Chondrocyte (in vitro differentiated cells): ENCODE measurements at regions not wholly inside any gene's neighbourhood (a gene's known extent, or its start where the extent isn't known, plus 50 kb on each side); places are given as distances from the start of the nearest gene placed in this dataset.

Experiments
- DNase-seq: peaks from one replicate; pipeline ENCODE4 v3.0.0; 2021; ENCODE audit warnings: mixed read lengths, low spot score
- H3K27ac Mint-ChIP-seq: one replicate; pipeline ENCODE4 v1.8.0; 2021; ENCODE audit warnings: mild to moderate bottlenecking, moderate library complexity, mixed read lengths; ENCODE audit not compliant: unreplicated experiment
- H3K27me3 Mint-ChIP-seq: 2 replicates; pipeline ENCODE4 v1.8.0; 2021; ENCODE audit warnings: low read depth, mixed read lengths
- H3K36me3 Mint-ChIP-seq: 2 replicates; pipeline ENCODE4 v1.8.0; 2021; ENCODE audit warnings: low read depth, mixed read lengths
- H3K4me1 Mint-ChIP-seq: 2 replicates; pipeline ENCODE4 v1.8.0; 2021; ENCODE audit warnings: low read depth, mild to moderate bottlenecking, mixed read lengths
- H3K4me3 Mint-ChIP-seq: one replicate; pipeline ENCODE4 v1.8.0; 2021; ENCODE audit warnings: mild to moderate bottlenecking, moderate library complexity, mixed read lengths; ENCODE audit not compliant: unreplicated experiment
- H3K9me3 Mint-ChIP-seq: 2 replicates; pipeline ENCODE4 v1.8.0; 2021; ENCODE audit warnings: low read depth, mixed read lengths
- TF ChIP-seq, protein P1 (sequence below): fragments of 200-600 bp; sonication (generic); IDR thresholded peaks from 2 replicates; pipeline ENCODE4 v1.5.0; 2021; ENCODE audit warnings: antibody characterized with exemption, mild to moderate bottlenecking, moderate library complexity

DNA sequence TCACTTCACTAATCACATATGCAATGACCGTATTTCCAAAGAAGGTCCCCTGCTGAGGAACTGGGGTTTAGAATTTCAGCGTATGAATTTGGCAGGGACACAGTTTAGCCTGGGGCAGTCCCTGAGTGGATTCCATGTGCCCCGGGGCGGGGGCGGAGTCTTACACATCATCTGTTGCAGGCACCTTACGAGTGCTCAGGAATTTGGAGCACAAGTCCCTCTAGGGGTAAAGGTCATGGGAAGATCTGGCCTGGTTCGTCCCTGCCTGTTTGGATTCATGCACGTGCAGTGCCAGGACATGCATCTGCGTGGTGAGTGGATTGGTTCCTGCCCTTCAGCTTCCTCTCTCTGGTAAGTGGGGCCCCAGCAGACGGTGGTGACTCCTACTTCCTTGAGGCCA, 208.3 kb upstream of the C1orf174 start:
- Mint-ChIP-seq H3K27me3 (no peaks in the 10 kb centered on the region), H3K4me3 (no peak overlapping the region), H3K27ac (no peak overlapping the region), H3K4me1 (no peaks in the 10 kb centered on the region), H3K36me3 (no peaks in the 10 kb centered on the region), H3K9me3 (peaks cover 25% of the 10 kb centered on the region)
- TF ChIP-seq, protein P1, sequence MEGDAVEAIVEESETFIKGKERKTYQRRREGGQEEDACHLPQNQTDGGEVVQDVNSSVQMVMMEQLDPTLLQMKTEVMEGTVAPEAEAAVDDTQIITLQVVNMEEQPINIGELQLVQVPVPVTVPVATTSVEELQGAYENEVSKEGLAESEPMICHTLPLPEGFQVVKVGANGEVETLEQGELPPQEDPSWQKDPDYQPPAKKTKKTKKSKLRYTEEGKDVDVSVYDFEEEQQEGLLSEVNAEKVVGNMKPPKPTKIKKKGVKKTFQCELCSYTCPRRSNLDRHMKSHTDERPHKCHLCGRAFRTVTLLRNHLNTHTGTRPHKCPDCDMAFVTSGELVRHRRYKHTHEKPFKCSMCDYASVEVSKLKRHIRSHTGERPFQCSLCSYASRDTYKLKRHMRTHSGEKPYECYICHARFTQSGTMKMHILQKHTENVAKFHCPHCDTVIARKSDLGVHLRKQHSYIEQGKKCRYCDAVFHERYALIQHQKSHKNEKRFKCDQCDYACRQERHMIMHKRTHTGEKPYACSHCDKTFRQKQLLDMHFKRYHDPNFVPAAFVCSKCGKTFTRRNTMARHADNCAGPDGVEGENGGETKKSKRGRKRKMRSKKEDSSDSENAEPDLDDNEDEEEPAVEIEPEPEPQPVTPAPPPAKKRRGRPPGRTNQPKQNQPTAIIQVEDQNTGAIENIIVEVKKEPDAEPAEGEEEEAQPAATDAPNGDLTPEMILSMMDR: no peak
- no peak for DNase-seq

DNA sequence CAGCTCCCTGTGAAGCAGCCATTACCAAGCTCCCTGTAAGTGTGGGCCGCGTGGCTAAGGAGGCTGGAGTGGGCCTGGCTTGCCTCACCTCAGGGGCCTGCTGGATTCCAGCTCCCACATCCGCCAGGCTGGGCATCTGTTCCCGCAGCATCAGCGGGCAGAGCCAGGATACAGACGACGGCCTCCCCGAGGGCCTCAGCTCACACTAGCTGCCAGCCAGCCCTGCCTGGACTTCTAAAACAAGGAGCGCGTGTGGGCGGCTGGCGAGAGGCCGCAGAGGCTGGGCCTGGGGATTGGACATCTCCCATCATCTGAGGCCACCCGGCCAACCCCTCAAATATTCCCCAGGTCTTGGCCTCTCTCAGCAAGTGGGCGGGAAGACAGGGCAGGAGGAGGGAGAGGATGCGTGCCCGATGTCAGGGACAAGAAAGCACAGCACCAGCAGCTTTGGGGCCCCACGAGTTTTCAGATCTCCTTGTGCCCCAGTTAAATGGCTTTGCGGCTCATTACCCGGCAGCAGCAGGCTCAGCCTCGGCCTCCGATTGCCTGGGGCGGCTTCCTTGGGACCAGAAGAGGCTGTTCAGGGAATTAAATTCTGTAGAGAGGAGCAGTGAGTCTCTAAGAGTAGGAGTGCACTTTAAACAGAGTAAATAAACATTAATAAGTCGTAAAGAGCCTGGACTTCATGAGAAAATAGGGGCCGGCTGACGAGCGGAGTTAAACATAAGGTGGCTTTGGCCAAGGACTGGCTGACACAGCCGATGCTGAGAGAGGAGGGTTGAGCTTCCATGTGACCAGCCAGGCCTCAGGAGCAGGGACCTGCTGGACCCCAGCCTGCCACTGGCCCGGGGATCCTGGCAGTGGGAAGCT, 208.9 kb upstream of the C1orf174 start:
- no peak overlapping the region for H3K4me3 Mint-ChIP-seq
- H3K27ac Mint-ChIP-seq: no peak overlapping the region
- no peaks in the 10 kb centered on the region for H3K4me1 Mint-ChIP-seq
- no peaks in the 10 kb centered on the region for H3K27me3 Mint-ChIP-seq
- H3K9me3 Mint-ChIP-seq: peaks cover 31% of the 10 kb centered on the region
- no peaks in the 10 kb centered on the region for H3K36me3 Mint-ChIP-seq
- no peak for DNase-seq
- TF ChIP-seq, protein P1: no peak

DNA sequence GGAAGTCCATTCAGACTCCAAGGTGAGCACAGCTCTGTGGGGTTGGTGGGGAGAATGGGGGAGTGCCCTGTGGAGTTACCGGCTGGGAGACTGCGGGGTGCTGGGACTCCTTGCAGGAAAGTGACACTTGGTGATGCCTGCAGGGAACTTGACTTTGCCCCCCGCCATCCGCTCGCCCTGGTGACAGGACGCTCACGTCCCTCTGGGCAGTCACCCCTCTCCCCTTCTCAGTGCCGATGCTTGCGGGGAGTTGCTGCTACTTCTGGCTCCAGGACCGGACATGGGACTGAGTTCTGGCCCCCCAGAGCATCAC, 209.5 kb upstream of the C1orf174 start:
- TF ChIP-seq, protein P1: no peak
- no peak for DNase-seq
- Mint-ChIP-seq H3K27me3 (no peaks in the 10 kb centered on the region), H3K9me3 (peaks cover 35% of the 10 kb centered on the region), H3K27ac (no peak overlapping the region), H3K36me3 (no peaks in the 10 kb centered on the region), H3K4me3 (no peak overlapping the region), H3K4me1 (no peaks in the 10 kb centered on the region)

DNA sequence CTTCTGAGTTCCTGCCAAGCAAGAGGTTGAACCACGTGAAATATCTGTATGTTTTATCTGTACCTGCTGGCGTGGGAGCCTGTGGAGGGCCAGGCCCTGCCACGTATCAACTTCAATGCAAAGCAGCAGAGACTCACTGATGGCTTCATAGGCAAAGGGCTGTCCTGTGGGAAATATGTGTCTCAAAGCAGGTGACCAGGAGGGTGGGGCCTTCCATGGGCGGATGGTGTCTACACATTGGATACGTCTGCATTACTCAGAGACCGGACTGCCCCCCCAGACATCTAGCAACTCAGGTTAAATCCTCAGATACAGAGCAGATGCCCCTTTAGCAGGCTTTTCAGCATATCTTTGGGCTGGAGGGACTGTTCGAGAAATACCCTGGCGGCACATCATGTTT, 210.8 kb upstream of the C1orf174 start:
- TF ChIP-seq, protein P1: no peak
- Mint-ChIP-seq H3K9me3 (peaks cover 36% of the 10 kb centered on the region), H3K36me3 (no peaks in the 10 kb centered on the region), H3K4me1 (no peaks in the 10 kb centered on the region), H3K27me3 (no peaks in the 10 kb centered on the region), H3K27ac (no peak overlapping the region), H3K4me3 (no peak overlapping the region)
- DNase-seq: no peak

DNA sequence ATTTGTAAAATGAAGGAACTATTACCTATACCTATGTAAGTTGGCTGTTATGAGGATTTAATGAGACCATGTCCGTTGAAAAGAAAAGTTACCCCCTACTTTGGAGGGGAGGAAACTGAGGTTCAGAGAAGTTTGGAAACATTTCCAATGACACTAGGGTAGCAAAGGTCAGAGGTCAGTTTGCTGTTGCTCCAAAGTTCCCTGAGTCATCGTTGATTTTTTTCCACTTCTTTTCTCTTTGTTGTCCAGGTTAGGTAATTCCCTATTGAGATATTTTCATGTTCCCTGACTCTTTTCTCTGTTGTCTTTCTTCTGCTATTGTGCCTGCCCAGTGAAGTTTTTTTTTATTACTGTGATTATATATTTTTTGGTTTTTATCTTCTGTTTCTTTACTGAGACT, 213.8 kb upstream of the C1orf174 start:
- peaks cover 34% of the 10 kb centered on the region for H3K9me3 Mint-ChIP-seq

More for the DNA sequence above, 213.8 kb upstream of the C1orf174 start:
- Mint-ChIP-seq H3K27me3 (no peaks in the 10 kb centered on the region), H3K27ac (no peak overlapping the region), H3K4me1 (no peaks in the 10 kb centered on the region), H3K4me3 (no peak overlapping the region), H3K36me3 (no peaks in the 10 kb centered on the region)
- no peak for DNase-seq
- TF ChIP-seq, protein P1: no peak
